ENCODE measurements at regions not wholly inside any gene's neighbourhood (a gene's known extent, or its start where the extent isn't known, plus 50 kb on each side); places are given as distances from the start of the nearest gene placed in this dataset.

- TF ChIP-seq CTCF (IDR thresholded peaks at IDR 0.05; ENCODE audit: low read depth, low read length, poor library complexity, severe bottlenecking) (peak; percentile 58), EZH2phosphoT487 (IDR thresholded peaks at IDR 0.05; ENCODE audit: borderline replicate concordance, low read length) (no peak)
Measured at GRCh38 chr4:78669453-78669852, 106.7 kb upstream of the BMP2K start.

Measured in DOHH2 (cell line).